Heart left ventricle (tissue), 16 donors: ENCODE measurements at regions not wholly inside any gene's neighbourhood (a gene's known extent, or its start where the extent isn't known, plus 50 kb on each side); places are given as distances from the start of the nearest gene placed in this dataset.

Experiments used
- ATAC-seq, 4 donors: fragments of 200-7000 bp; cut with Tn5 transposase; one replicate each; pipeline ENCODE4 v1.9.1; 2020 to 2022; ENCODE audit warnings: moderate library complexity in 4 of 4, mild to moderate bottlenecking in 3 of 4, moderate number of reproducible peaks in 1 of 4
- DNase-seq, 5 donors: peaks; one replicate each; pipeline ENCODE4 v3.0.0-alpha.2; 2020
- H3K27ac ChIP-seq, 12 donors: fragments of 200-600 bp; sonication (generic) in 4 of 12; one replicate each; pipeline versions ENCODE4 v1.5.0 to v1.8.0; 2016 to 2022; ENCODE audit warnings: mild to moderate bottlenecking in 2 of 12
- H3K27me3 ChIP-seq, 9 donors: fragments of 200-600 bp; sonication (generic) in 2 of 9; one replicate each; pipeline versions ENCODE4 v1.5.1 to v1.8.0; 2016 to 2022; ENCODE audit warnings: mild to moderate bottlenecking in 3 of 9
- H3K36me3 ChIP-seq, 9 donors: fragments of 200-600 bp; sonication (generic) in 2 of 9; one replicate each; pipeline versions ENCODE4 v1.5.0 to v1.8.0; 2018 to 2022; ENCODE audit warnings: mild to moderate bottlenecking in 2 of 9
- H3K4me1 ChIP-seq, 12 donors: fragments of 200-600 bp; sonication (generic) in 4 of 12; one replicate each; pipeline versions ENCODE4 v1.5.0 to v1.8.0; 2016 to 2022; ENCODE audit warnings: mild to moderate bottlenecking in 3 of 12
- H3K4me3 ChIP-seq, 12 donors: fragments of 200-600 bp; sonication (generic) in 4 of 12; one replicate each; pipeline versions ENCODE4 v1.5.0 to v1.8.0; 2017 to 2022; ENCODE audit warnings: mild to moderate bottlenecking in 9 of 12, moderate library complexity in 4 of 12
- H3K9me3 ChIP-seq, 12 donors: fragments of 200-600 bp; sonication (generic) in 4 of 12; one replicate each; pipeline versions ENCODE4 v1.5.0 to v1.8.0; 2016 to 2022; ENCODE audit warnings: mild to moderate bottlenecking in 1 of 12
- POLR2A ChIP-seq, 2 donors: fragments of 450-650 bp; IDR thresholded peaks; one replicate each; pipeline ENCODE4 v1.6.1; 2017; ENCODE audit warnings: antibody characterized with exemption in 2 of 2, mild to moderate bottlenecking in 2 of 2, moderate library complexity in 2 of 2
- WGBS, 4 donors: extraction: QIAGEN DNeasy Blood & Tissue Kit in 2 of 4; methylation state at CpG; one replicate each; pipeline versions ENCODE4 v1.1.5 to v1.1.7; 2013 to 2018; 5-methylcytosine and 5-hydroxymethylcytosine counted together
- intact Hi-C, 10 donors: fragments of 100-400 bp; cut with DNase I; formaldehyde crosslinking; loops; one replicate each; pipeline versions ENCODE4 v1.11.1 to v1.14.2; 2022
- TF ChIP-seq, protein P1 (sequence below), 12 donors: fragments of 200-600 bp; sonication (generic) in 4 of 12; IDR thresholded peaks; one replicate each; pipeline versions ENCODE4 v1.5.0 to v1.8.0; 2018 to 2022; ENCODE audit warnings: antibody characterized with exemption in 12 of 12, mild to moderate bottlenecking in 5 of 12
- donor health status: ischemic (EF 13 %, LVEDD 7.1; RV severe dilation, severe dysfunction).
- donor health status: healthy with polysubstance abuse.
- donor health status: DM: no; HTN: yes; CAD: no.
- donor health status: DM: no; HTN: no; CAD: no.
- donor health status: ischemic (EF 25% LVEDD 6.9; RV normal size, moderate dysfunction).
- donor health status: ischemic (EF 25% LVEDD 5.7; RV mildly dilated, moderate dysfunction).
- donor health status: healthy.
- donor health status: DM: yes; HTN: yes; CAD: no.
- donor health status: ischemic (EF 35%, LVEDD 5.7; RV mildly dilated, moderate dysfunction).
- donor health status: nonischemic (EF 11% LVEDD 7.7; RV severe dilation, severe dysfunction).
- donor health status: DM: yes; HTN: yes; CAD: no.
- donor health status: PGD.
- donor health status: ischemic (EF 29% LVEDD 5.4; RV normal size, mild dysfunction).
- donor health status: nonischemic (EF 23%, LVEDD 6.1; RV moderate dilation, normal function).

DNA sequence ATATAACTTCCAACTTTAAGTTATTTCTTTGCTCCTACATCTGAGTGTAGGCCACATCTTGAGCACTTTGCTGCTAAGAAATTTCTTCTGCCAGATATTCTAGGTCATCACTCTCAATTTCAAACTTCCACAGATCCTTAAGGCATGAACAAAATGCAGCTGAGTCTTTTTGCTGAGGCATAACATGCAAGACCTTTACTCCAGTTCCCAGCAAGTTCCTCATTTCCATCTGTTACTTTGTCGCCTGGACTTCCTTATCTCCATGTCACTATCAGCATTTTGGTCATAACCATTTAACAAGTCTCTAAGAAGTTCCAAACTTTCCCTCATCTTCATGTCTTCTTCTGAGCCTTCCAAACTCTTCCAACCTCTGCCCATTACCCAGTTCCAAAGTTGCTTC is 1077.3 kb upstream of the TMEFF2 start:
- no peaks in the 10 kb centered on the region for H3K36me3 ChIP-seq
- H3K4me1 ChIP-seq = peaks cover 0 to 7% (median 0%) of the 10 kb centered on the region in 12 donors
- intact Hi-C loops = no loop called here
- DNase-seq (no peak), ATAC-seq (no peak)
- H3K9me3 ChIP-seq = no peaks in the 10 kb centered on the region
- H3K4me3 ChIP-seq = no peak overlapping the region
- no peak overlapping the region for H3K27ac ChIP-seq
- WGBS, 4 donors = 42 to 57% (median 50%) methylated on average over 1 of the region's 1 CpG
- H3K27me3 ChIP-seq = no peaks in the 10 kb centered on the region
- no peak for TF ChIP-seq POLR2A (IDR thresholded peaks at IDR 0.05)
- TF ChIP-seq, protein P1, sequence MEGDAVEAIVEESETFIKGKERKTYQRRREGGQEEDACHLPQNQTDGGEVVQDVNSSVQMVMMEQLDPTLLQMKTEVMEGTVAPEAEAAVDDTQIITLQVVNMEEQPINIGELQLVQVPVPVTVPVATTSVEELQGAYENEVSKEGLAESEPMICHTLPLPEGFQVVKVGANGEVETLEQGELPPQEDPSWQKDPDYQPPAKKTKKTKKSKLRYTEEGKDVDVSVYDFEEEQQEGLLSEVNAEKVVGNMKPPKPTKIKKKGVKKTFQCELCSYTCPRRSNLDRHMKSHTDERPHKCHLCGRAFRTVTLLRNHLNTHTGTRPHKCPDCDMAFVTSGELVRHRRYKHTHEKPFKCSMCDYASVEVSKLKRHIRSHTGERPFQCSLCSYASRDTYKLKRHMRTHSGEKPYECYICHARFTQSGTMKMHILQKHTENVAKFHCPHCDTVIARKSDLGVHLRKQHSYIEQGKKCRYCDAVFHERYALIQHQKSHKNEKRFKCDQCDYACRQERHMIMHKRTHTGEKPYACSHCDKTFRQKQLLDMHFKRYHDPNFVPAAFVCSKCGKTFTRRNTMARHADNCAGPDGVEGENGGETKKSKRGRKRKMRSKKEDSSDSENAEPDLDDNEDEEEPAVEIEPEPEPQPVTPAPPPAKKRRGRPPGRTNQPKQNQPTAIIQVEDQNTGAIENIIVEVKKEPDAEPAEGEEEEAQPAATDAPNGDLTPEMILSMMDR (IDR thresholded peaks at IDR 0.05) = no peak

DNA sequence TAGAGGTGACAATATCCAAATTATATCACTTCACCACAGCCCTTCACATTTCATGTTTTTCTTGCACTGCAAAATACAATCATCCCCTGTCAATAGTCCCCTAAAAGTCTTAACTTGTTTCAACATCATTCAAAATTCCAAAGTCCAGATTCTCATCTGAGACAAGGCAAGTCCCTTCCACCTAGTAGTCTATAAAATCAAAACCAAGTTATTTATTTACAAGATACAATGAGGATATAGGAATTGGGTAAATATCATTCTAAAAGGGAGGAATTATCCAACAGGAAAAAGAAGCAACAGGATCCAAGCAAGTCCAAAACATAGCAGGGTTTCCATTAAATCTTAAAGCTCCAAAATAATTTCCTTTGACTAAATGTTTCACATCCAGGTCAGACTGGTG is 1076.1 kb upstream of the TMEFF2 start:
- intact Hi-C loops = no loop called here

DNA sequence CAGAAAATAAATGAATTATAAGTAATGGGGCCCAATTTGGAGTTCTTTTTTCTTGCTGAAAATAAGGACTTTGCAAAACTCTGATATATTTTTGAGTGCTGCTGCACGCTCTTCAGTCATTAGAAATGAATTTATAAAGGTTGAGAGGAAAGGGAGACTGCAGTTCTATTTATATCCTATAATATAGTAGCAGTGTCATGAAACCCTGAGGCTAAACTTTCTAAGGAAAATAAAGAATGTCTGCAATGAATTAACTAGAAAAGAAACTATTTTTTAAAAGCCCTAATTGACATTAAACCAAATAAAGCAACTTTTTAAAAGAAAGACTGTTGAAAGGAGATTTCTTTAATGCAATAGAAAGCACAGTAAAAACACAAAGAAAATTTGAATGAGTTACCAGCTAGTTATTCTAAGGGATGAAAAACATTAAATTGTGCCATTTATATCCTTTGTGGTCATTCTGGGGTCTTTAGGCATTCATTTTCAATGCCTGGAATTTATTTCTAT is 1072.8 kb upstream of the TMEFF2 start:
- no peak overlapping the region for H3K27ac ChIP-seq
- H3K36me3 ChIP-seq = no peaks in the 10 kb centered on the region
- TF ChIP-seq, protein P1 (IDR thresholded peaks at IDR 0.05) = no peak
- TF ChIP-seq POLR2A (IDR thresholded peaks at IDR 0.05) = no peak
- no peak overlapping the region for H3K4me3 ChIP-seq
- no peak for DNase-seq
- no peak for ATAC-seq
- intact Hi-C loops = no loop called here
- H3K4me1 ChIP-seq = peaks cover 0 to 7% (median 0%) of the 10 kb centered on the region in 12 donors
- H3K27me3 ChIP-seq = peaks cover 0 to 4% (median 0%) of the 10 kb centered on the region in 9 donors
- H3K9me3 ChIP-seq = no peaks in the 10 kb centered on the region
- 51 to 74% (median 61%) methylated on average over 1 of the region's 1 CpG for WGBS, 4 donors

More for the DNA sequence above, 1076.1 kb upstream of the TMEFF2 start:
- Histone ChIP-seq H3K9me3 (no peaks in the 10 kb centered on the region), H3K4me1 (peaks cover 0 to 7% (median 0%) of the 10 kb centered on the region in 12 donors), H3K36me3 (no peaks in the 10 kb centered on the region), H3K4me3 (no peak overlapping the region), H3K27ac (no peak overlapping the region), H3K27me3 (peaks cover 0 to under 1% (median 0%) of the 10 kb centered on the region in 9 donors)
- DNase-seq (no peak), ATAC-seq (no peak)
- TF ChIP-seq POLR2A (IDR thresholded peaks at IDR 0.05) = no peak
- TF ChIP-seq, protein P1 (IDR thresholded peaks at IDR 0.05) = no peak

DNA sequence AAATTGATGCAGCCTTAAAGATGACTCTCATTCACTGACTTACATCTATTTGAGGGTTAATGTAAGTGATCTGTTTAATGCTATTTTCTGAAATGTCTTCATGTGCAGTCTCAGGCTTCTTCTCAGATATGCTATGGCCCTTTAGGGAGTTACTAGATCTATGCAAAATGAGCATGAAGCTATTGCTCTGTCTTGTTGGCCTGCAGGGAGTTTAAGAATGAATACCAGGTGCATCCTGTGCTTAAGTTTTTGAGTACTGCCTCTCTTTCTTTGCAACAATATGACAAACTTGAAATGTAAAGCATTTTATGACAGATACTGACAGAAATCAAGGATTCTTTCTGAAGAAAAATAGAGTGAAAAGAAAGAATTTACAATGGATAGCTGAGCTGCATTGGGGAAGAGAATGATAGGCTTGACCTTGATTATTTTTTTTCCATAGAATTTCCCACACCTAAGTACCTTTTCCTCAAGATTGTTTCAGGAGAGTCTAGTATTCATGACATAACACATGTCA is 1058.3 kb upstream of the TMEFF2 start:
- Histone ChIP-seq H3K27me3 (no peaks in the 10 kb centered on the region), H3K4me3 (no peak overlapping the region), H3K9me3 (peaks cover 0 to 3% (median 0%) of the 10 kb centered on the region in 12 donors), H3K36me3 (no peaks in the 10 kb centered on the region), H3K4me1 (no peaks in the 10 kb centered on the region), H3K27ac (no peak overlapping the region)
- DNase-seq = no peak
- intact Hi-C loops = no loop called here
- no peak for ATAC-seq
- no peak for TF ChIP-seq POLR2A (IDR thresholded peaks at IDR 0.05)
- TF ChIP-seq, protein P1 (IDR thresholded peaks at IDR 0.05) = no peak
